ENCODE measurements at regions not wholly inside any gene's neighbourhood (a gene's known extent, or its start where the extent isn't known, plus 50 kb on each side); places are given as distances from the start of the nearest gene placed in this dataset.

DNA sequence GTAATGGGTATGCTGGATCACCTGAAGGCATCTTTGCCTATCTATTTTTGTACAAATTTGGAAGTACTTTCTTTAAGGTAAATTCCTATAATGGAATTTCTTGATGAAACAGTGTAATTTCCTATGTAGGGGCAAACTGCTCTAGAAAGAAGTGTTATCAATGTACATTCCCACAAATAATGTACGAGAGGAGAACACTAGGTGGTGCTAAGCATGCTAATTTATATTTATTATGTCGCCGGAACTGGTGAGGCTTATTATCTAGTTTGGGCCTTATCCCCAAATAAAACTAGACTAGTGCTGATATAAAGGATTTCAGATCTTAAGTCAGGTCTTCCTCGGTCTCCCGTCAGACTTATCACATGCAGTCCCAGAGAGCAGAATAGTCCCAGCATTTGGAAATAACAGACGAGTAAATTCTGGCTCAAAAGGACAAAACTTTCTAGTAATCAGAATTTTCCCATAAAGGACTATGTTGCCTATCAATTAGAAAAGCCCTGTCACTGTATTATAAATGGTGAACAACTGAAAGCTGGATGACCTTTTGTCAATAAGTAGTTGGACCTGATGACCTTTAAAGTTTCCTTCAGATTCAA is 86.9 kb upstream of the RBBP8 start:
- FAIRE-seq (no peak), DNase-seq (ENCODE audit: low read depth in 1 of 2, low spot score in 1 of 2) (peak; percentile 21 to 26), ATAC-seq (no peak)
- H3K27ac ChIP-seq: no peak overlapping the region
- CTCF ChIA-PET: interaction anchor here (0.6 to 1.0 kb wide), 4 partner anchors 11 to 120 kb away, joined by 3 to 4 read pairs (median 4); no protein-coding TSS in a partner anchor
- H3K4me1 ChIP-seq: peaks cover 18% of the 10 kb centered on the region; the same call in 1 of the 3 replicates
- H3K4me2 ChIP-seq: no peak overlapping the region
- 48% methylated on average over 6 of the region's 6 CpGs for WGBS (ENCODE audit: missing lambda C conversion rate)
- H3K9me3 ChIP-seq: no peaks in the 10 kb centered on the region
- POLR2A ChIA-PET: no interaction called here
- TF ChIP-seq, protein P1, sequence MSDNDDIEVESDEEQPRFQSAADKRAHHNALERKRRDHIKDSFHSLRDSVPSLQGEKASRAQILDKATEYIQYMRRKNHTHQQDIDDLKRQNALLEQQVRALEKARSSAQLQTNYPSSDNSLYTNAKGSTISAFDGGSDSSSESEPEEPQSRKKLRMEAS (IDR thresholded peaks at IDR 0.05): no peak
- TF ChIP-seq JUN (IDR thresholded peaks at IDR 0.05) (no peak), PBX3 (IDR thresholded peaks at IDR 0.05) (no peak), FOSB (CRISPR knock-in tag; IDR thresholded peaks at IDR 0.05) (no peak), USF2 (IDR thresholded peaks at IDR 0.05) (no peak), ELK1 (IDR thresholded peaks at IDR 0.05; ENCODE audit: low read depth, low read length) (no peak), ZNF302 (CRISPR knock-in tag; IDR thresholded peaks at IDR 0.05) (no peak), KDM1A (IDR thresholded peaks at IDR 0.05; ENCODE audit: low read depth) (no peak), RARB (CRISPR knock-in tag; IDR thresholded peaks at IDR 0.05) (no peak), ATOH8 (CRISPR knock-in tag; IDR thresholded peaks at IDR 0.05; ENCODE audit: low read depth) (no peak), SMC3 (IDR thresholded peaks at IDR 0.05) (0 out of 3 replicates have a peak, but pooled peaks have one; percentile 23), RAD21 (conservative IDR thresholded peaks at IDR 0.05 in 1 of 2, IDR thresholded peaks at IDR 0.05 in 1 of 2) (peak; percentile 31 to 46; a peak in 3 of 5 replicates), TFCP2L1 (CRISPR knock-in tag; IDR thresholded peaks at IDR 0.05) (no peak), E2F6 (IDR thresholded peaks at IDR 0.05; ENCODE audit: borderline replicate concordance, low read depth) (no peak), EHF (CRISPR knock-in tag; IDR thresholded peaks at IDR 0.05) (no peak)
- TF ChIP-seq, protein P2, sequence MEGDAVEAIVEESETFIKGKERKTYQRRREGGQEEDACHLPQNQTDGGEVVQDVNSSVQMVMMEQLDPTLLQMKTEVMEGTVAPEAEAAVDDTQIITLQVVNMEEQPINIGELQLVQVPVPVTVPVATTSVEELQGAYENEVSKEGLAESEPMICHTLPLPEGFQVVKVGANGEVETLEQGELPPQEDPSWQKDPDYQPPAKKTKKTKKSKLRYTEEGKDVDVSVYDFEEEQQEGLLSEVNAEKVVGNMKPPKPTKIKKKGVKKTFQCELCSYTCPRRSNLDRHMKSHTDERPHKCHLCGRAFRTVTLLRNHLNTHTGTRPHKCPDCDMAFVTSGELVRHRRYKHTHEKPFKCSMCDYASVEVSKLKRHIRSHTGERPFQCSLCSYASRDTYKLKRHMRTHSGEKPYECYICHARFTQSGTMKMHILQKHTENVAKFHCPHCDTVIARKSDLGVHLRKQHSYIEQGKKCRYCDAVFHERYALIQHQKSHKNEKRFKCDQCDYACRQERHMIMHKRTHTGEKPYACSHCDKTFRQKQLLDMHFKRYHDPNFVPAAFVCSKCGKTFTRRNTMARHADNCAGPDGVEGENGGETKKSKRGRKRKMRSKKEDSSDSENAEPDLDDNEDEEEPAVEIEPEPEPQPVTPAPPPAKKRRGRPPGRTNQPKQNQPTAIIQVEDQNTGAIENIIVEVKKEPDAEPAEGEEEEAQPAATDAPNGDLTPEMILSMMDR (IDR thresholded peaks at IDR 0.05): peak; percentile 47
- no peak overlapping the region for H3K4me3 ChIP-seq

DNA sequence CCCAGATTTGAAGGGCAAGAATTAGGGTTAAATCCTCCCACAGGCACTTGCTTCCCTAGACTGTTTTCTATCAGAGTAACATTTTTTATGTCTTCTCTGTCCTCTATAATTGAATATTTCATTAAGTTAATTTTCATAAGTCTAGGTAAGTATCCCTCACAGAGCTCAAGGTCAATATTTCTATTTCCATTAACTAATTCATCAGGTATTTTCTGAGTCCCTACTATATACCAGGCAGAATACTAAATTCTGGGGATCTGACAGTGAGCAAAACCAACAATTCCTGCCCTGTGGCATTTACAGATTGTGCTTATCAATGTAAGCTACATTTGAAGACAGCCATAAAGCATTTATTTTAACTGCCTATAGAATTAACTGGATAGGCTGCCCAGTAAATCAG is 86.4 kb upstream of the RBBP8 start:
- ATAC-seq (no peak), DNase-seq (ENCODE audit: low read depth in 1 of 2, low spot score in 1 of 2) (no peak), FAIRE-seq (no peak)
- ChIA-PET CTCF (interaction anchor here (0.6 to 1.0 kb wide), 5 partner anchors 10 to 119 kb away, joined by 3 to 4 read pairs (median 3); no protein-coding TSS in a partner anchor), POLR2A (no interaction called here)
- TF ChIP-seq FOXS1 (CRISPR knock-in tag; IDR thresholded peaks at IDR 0.05) (no peak), PBX3 (IDR thresholded peaks at IDR 0.05) (no peak)
- no peaks in the 10 kb centered on the region for H3K9me3 ChIP-seq
- H3K4me1 ChIP-seq: peaks cover 18% of the 10 kb centered on the region; the same call in 1 of the 3 replicates
- no peak overlapping the region for H3K27ac ChIP-seq
- H3K4me3 ChIP-seq: no peak overlapping the region
- H3K4me2 ChIP-seq: no peak overlapping the region
